K562 (cell line): ENCODE measurements at regions not wholly inside any gene's neighbourhood (a gene's known extent, or its start where the extent isn't known, plus 50 kb on each side); places are given as distances from the start of the nearest gene placed in this dataset.

Experiments used
- ATAC-seq: fragments of 200-7000 bp; cut with Tn5 transposase; 3 replicates; pipeline ENCODE4 v1.9.1; 2020; ENCODE audit warnings: moderate library complexity
- BruUV-seq: library from RNA; stranded (reverse); fragments of 400-500 nt; replicated peaks from 2 replicates; lab custom pipeline; 2021; lab: Mats Ljungman, UMichigan
- CTCF ChIA-PET: fragments of 300-600 bp; formaldehyde crosslinking; extraction: SDS; loops from one replicate; lab custom pipeline; 2021; ENCODE audit warnings: low intra/inter-chr PET ratio; lab: Yijun Ruan, JAX
- POLR2A ChIA-PET: fragments of 300-600, 350-650 bp; sonication (Branson Sonifier 250); formaldehyde crosslinking; extraction: SDS; loops from one replicate; lab custom pipeline; 2021; ENCODE audit warnings: antibody characterized with exemption, inconsistent platforms; lab: Yijun Ruan, JAX
- DNase-seq, 4 experiments: peaks; one replicate each; pipeline versions ENCODE4 v3.0.0 to v3.0.0-alpha.2; 2011 to 2018; ENCODE audit warnings: low spot score in 3 of 4, mixed read lengths in 3 of 4; ENCODE audit errors: extremely low read depth in 1 of 4
- FAIRE-seq: peaks from 2 replicates; lab custom pipeline; 2011; peaks lifted over from hg19 to GRCh38; lab: Jason Lieb, UNC
- H2AFZ ChIP-seq: 2 replicates; pipeline ENCODE4 v1.6.0; 2011; ENCODE audit warnings: low read depth, low read length, control low read depth, inconsistent platforms
- H3K27ac ChIP-seq: fragments of 200-600 bp; 3 replicates; pipeline ENCODE4 v1.8.0; 2011; ENCODE audit warnings: low read depth, mild to moderate bottlenecking, control low read depth, inconsistent platforms, low read length, moderate library complexity, mixed read lengths; ENCODE audit errors: extremely low read depth
- H3K27me3 ChIP-seq, 2 experiments: fragments of 300-600 bp in 1 of 2; 2 replicates in 1 of 2; 3 replicates in 1 of 2; pipeline versions ENCODE4 v1.6.0 to v1.8.0; 2011; ENCODE audit warnings: inconsistent platforms in 2 of 2, low read length in 2 of 2, mild to moderate bottlenecking in 1 of 2, mixed read lengths in 1 of 2, moderate library complexity in 1 of 2; ENCODE audit not compliant: control insufficient read depth in 2 of 2, insufficient read depth in 2 of 2
- H3K36me3 ChIP-seq: fragments of 300-600 bp; 3 replicates; pipeline ENCODE4 v1.8.0; 2011; ENCODE audit warnings: mild to moderate bottlenecking, low read length, inconsistent platforms; ENCODE audit not compliant: control insufficient read depth, insufficient read depth
- H3K4me1 ChIP-seq, 2 experiments: fragments of 200-600 bp in 1 of 2; replicated peaks in 1 of 2; 2 replicates in 1 of 2; 3 replicates in 1 of 2; pipeline versions ENCODE4 v1.5.1 to v1.8.0; 2011; ENCODE audit warnings: inconsistent platforms in 2 of 2, low read length in 2 of 2, mild to moderate bottlenecking in 1 of 2, mixed read lengths in 1 of 2, moderate library complexity in 1 of 2; ENCODE audit not compliant: control insufficient read depth in 2 of 2, insufficient read depth in 2 of 2
- H3K4me2 ChIP-seq: 2 replicates; pipeline ENCODE4 v1.6.1; 2011; ENCODE audit warnings: low read length, control low read depth, inconsistent platforms, mixed read lengths; ENCODE audit not compliant: insufficient read depth
- H3K4me3 ChIP-seq: fragments of 200-600 bp; sonication (generic), shearing (Covaris generic); 2 replicates; pipeline ENCODE4 v1.5.1; 2016; ENCODE audit warnings: control low read depth, inconsistent platforms
- H3K79me2 ChIP-seq: fragments of 200-600 bp; 3 replicates; pipeline ENCODE4 v1.8.0; 2011; ENCODE audit warnings: low read length, inconsistent platforms; ENCODE audit not compliant: control insufficient read depth, insufficient read depth
- H3K9ac ChIP-seq, 2 experiments: 2 replicates each; pipeline versions ENCODE4 v1.6.0 to v1.6.1; 2011; ENCODE audit warnings: low read depth in 2 of 2, low read length in 2 of 2, control low read depth in 1 of 2, inconsistent platforms in 1 of 2, mild to moderate bottlenecking in 1 of 2, mixed read lengths in 1 of 2; ENCODE audit not compliant: insufficient read depth in 1 of 2
- H3K9me1 ChIP-seq: one replicate; pipeline ENCODE4 v1.6.0; 2011; ENCODE audit warnings: inconsistent platforms, mild to moderate bottlenecking, low read length, moderate library complexity; ENCODE audit not compliant: control insufficient read depth, insufficient read depth
- H3K9me3 ChIP-seq: replicated peaks from 2 replicates; pipeline ENCODE4 v1.5.1; 2011; ENCODE audit warnings: low read depth, low read length, inconsistent platforms; ENCODE audit not compliant: control insufficient read depth, insufficient read depth
- H4K20me1 ChIP-seq: replicated peaks from 2 replicates; pipeline ENCODE4 v1.6.1; 2011; ENCODE audit warnings: low read length, inconsistent platforms, mixed read lengths; ENCODE audit not compliant: control insufficient read depth, insufficient read depth
- E2F8 ChIP-seq: fragments of 450-650 bp; IDR thresholded peaks from 2 replicates; pipeline ENCODE4 v1.7.1; 2018; ENCODE audit warnings: mild to moderate bottlenecking, low read depth; ENCODE audit not compliant: partially characterized antibody
- FOXK2 ChIP-seq, 2 experiments: fragments of 450-650 bp; IDR thresholded peaks in 1 of 2; conservative IDR thresholded peaks in 1 of 2; 2 replicates each; pipeline ENCODE4 v1.6.1; 2016; ENCODE audit warnings: low read depth in 2 of 2, mild to moderate bottlenecking in 1 of 2
- HMG20B ChIP-seq: fragments of 250-450 bp; sonication (Bioruptor Pico); IDR thresholded peaks from 2 replicates; pipeline ENCODE4 v1.5.0; 2021; ENCODE audit warnings: mild to moderate bottlenecking
- NCOA6 ChIP-seq: fragments of 450-650 bp; IDR thresholded peaks from 2 replicates; pipeline ENCODE4 v1.6.1; 2017; ENCODE audit warnings: mild to moderate bottlenecking
- RHOXF2B ChIP-seq: fragments of 250-450 bp; sonication (Bioruptor Pico); conservative IDR thresholded peaks from 2 replicates; pipeline ENCODE4 v1.5.1; 2021
- USF2 ChIP-seq: sonication (generic); formaldehyde crosslinking; IDR thresholded peaks from 2 replicates; pipeline ENCODE4 v1.5.0; 2020; ENCODE audit warnings: missing genetic modification reagents
- ZNF318 ChIP-seq, 2 experiments: fragments of 450-650 bp; IDR thresholded peaks; 2 replicates each; pipeline ENCODE4 v1.6.1; 2016; ENCODE audit warnings: mild to moderate bottlenecking in 2 of 2, borderline replicate concordance in 1 of 2, low read depth in 1 of 2, moderate library complexity in 1 of 2
- ZNF740 ChIP-seq, 3 experiments: fragments of 200-800 bp in 1 of 3; sonication (Bioruptor generic) in 1 of 3; sonication (generic) in 1 of 3; formaldehyde crosslinking in 1 of 3; IDR thresholded peaks; 2 replicates each; pipeline versions ENCODE4 v1.6.1 to v1.8.0; 2016 to 2022; ENCODE audit warnings: mild to moderate bottlenecking in 2 of 3, missing compliant biosample characterization in 2 of 3, missing genetic modification characterization in 2 of 3, missing genetic modification reagents in 1 of 3
- WGBS: fragments of 100-300 bp; shearing (Covaris generic); methylation state at CpG from one replicate; pipeline ENCODE4 v1.1.6; 2016; ENCODE audit warnings: low coverage, mixed read lengths; ENCODE audit not compliant: insufficient coverage; ENCODE audit errors: missing lambda C conversion rate; 5-methylcytosine and 5-hydroxymethylcytosine counted together
- in situ Hi-C: fragments of 300-500 bp; cut with MboI; formaldehyde crosslinking; loops from 4 replicates; pipeline ENCODE4 v1.15.0; 2018; ENCODE audit warnings: inconsistent platforms, mixed read lengths
- intact Hi-C: fragments of 100-400 bp; cut with micrococcal nuclease; formaldehyde crosslinking; loops from 2 replicates; pipeline ENCODE4 v1.14.2; 2022

GRCh38 chr11:10935015-10935559 lies 77.2 kb upstream of the ZBED5 start:
- Histone ChIP-seq H3K79me2 (no peaks in the 10 kb centered on the region), H3K4me2 (no peak overlapping the region), H3K9me1 (no peaks in the 10 kb centered on the region), H3K9ac (no peak overlapping the region), H4K20me1 (no peaks in the 10 kb centered on the region), H2AFZ (peak overlapping the region; percentile 56), H3K4me1 (peaks cover 9 to 26% of the 10 kb centered on the region in 2 experiments; a peak in 4 of 5 replicates), H3K27ac (no peak overlapping the region), H3K36me3 (no peaks in the 10 kb centered on the region), H3K27me3 (no peaks in the 10 kb centered on the region), H3K4me3 (no peak overlapping the region), H3K9me3 (no peaks in the 10 kb centered on the region; the same call in 1 of the 2 replicates)
- DNase-seq (peak in 1 of 4 experiments; percentile 30), ATAC-seq (no peak), FAIRE-seq (no peak)
- in situ Hi-C loops: no loop called here
- WGBS: 46% methylated on average over 7 of the region's 7 CpGs
- ChIA-PET POLR2A (interaction anchor here (0.5 to 2.7 kb wide), 11 partner anchors 10 to 1551 kb away, joined by 3 to 26 read pairs (median 3); partner anchors contain the start of gene EIF4G2), CTCF (interaction anchor here (3.7 kb wide), 1 partner anchor 87 kb away, joined by 46 read pairs; no protein-coding TSS in a partner anchor)
- BruUV-seq: no TSS peak
- intact Hi-C loops: no loop called here
- no peak for TF ChIP-seq NCOA6
- no peak for TF ChIP-seq USF2 (CRISPR knock-in tag)
- no peak for TF ChIP-seq RHOXF2B (CRISPR knock-in tag)
- no peak for TF ChIP-seq ZNF740 (CRISPR knock-in tag; IDR thresholded peaks at IDR 0.05)
- TF ChIP-seq ZNF740 (tag; IDR thresholded peaks at IDR 0.05): no peak
- TF ChIP-seq FOXK2 (conservative IDR thresholded peaks at IDR 0.05 in 1 of 2, IDR thresholded peaks at IDR 0.05 in 1 of 2; ENCODE audit: low read depth in 2 of 2): no peak
- no peak for TF ChIP-seq E2F8
- TF ChIP-seq HMG20B (CRISPR knock-in tag): no peak
- no peak for TF ChIP-seq ZNF318 (IDR thresholded peaks at IDR 0.05; ENCODE audit: borderline replicate concordance in 1 of 2, low read depth in 1 of 2)
